GM10266 (cell line): ENCODE measurements at regions not wholly inside any gene's neighbourhood (a gene's known extent, or its start where the extent isn't known, plus 50 kb on each side); places are given as distances from the start of the nearest gene placed in this dataset.

Experiments
- DNase-seq: peaks from one replicate; pipeline ENCODE4 v3.0.0; 2012; ENCODE audit errors: extremely low spot score
- TF ChIP-seq, protein P1 (sequence below): IDR thresholded peaks from 2 replicates; pipeline ENCODE4 v1.5.1; 2012; ENCODE audit warnings: mild to moderate bottlenecking, low read depth; ENCODE audit not compliant: control insufficient read depth, insufficient read depth; ENCODE audit errors: missing control alignments

DNA sequence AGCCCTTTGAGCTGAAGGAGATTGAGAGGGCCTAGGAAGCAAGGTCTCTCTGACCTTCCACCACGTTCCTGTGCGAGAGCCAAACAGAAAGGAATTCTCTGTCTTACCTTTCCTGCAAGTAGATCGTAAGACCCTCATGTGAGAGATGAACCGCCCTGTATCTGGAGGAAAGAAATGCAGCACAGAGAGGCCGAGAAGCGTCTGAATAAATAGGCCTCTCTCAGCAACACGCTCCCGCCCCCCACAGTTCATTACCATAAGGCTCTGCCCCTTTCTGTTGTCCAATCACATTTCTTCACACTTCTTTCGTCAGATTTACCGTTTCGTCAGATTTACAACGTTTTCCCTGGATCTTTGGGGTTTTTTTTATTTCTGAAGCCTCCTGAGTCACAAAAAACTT is 90.3 kb downstream of the BLID start:
- TF ChIP-seq, protein P1, sequence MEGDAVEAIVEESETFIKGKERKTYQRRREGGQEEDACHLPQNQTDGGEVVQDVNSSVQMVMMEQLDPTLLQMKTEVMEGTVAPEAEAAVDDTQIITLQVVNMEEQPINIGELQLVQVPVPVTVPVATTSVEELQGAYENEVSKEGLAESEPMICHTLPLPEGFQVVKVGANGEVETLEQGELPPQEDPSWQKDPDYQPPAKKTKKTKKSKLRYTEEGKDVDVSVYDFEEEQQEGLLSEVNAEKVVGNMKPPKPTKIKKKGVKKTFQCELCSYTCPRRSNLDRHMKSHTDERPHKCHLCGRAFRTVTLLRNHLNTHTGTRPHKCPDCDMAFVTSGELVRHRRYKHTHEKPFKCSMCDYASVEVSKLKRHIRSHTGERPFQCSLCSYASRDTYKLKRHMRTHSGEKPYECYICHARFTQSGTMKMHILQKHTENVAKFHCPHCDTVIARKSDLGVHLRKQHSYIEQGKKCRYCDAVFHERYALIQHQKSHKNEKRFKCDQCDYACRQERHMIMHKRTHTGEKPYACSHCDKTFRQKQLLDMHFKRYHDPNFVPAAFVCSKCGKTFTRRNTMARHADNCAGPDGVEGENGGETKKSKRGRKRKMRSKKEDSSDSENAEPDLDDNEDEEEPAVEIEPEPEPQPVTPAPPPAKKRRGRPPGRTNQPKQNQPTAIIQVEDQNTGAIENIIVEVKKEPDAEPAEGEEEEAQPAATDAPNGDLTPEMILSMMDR: no peak
- DNase-seq: no peak

DNA sequence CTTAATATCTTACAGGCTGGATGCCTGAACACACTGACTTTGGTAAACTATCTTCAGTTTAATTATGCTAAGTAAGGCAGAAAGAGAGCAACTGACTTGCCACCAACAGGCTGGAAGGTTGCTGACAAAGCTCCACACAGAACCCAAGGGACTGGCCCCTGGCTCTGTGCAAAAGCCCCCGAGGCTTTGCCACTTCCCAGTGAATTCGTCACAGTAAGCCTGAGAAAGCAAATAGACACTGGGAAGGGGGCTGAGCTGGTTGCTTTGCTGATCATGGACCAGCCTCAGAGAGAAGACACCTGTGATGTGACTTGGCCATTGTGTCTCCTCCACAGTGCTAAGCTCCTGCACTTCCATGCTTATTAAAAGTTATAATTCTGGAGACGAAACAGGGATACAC is 91.7 kb downstream of the BLID start:
- TF ChIP-seq, protein P1: no peak
- no peak for DNase-seq

DNA sequence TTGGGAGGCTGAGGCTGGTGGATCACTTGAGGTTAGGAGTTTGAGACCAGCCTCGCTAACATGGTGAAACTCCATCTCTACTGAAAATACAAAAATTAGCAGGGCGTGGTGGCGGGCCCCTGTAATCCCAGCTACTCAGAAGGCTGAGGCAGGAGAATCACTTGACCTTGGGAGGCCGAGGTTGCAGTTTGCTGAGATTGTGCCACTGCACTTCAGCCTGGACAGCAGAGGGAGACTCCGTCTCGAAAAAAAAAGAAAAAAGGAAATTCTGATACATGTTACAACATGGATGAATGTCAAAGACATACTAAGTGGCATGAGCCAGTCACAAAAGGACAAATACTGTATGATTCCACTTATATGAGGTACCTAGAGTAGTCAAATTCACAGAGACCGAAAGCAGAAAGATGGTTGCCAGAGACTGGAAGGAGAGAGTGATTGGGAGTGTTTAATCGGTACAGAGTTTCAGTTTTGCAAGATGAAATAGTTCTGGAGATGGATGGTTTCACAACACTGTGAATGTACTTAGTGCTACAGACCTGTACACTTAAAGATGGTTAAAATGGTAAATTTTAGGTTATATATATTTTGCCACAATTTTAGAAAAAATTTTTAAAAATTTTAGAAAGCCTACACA is 92.3 kb downstream of the BLID start:
- TF ChIP-seq, protein P1: no peak
- no peak for DNase-seq

DNA sequence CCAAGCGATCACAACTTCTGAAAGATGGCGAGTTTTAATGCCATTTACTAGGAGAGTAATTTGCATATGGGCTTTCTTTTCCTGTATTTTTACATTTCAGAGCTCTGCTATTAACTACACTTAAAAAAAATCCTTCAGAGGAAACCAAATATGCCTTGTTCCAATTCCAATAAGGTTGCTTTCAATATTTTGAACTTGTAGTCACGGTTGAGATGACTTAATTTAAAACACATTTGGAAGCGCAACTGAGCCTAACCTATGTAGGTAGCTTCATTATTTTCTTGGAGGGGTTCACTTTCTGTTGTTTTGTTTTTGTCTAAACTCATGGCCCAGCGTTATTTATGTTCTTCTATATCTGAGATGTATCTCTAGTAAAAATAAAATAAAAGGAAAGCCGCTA is 93.4 kb downstream of the BLID start:
- TF ChIP-seq, protein P1: no peak
- no peak for DNase-seq

DNA sequence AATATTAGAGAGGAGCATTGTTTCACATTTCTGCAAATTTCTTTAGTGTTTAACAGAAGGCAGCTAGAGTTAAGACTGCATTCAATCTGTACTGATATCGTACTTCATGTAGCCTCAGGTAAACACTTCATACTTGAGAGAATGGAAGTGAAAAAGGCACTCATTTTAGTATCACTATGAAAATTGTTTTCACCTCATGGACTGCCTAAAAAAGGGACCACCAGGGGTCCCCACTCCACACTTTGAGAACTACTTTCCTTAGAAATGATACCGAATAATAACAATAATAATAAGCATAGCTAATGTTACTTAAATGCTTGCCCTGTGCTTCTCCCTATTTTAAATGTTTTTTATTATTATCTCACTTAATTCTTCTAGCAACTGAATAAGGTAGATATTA is 95.1 kb downstream of the BLID start:
- no peak for DNase-seq
- TF ChIP-seq, protein P1: no peak

DNA sequence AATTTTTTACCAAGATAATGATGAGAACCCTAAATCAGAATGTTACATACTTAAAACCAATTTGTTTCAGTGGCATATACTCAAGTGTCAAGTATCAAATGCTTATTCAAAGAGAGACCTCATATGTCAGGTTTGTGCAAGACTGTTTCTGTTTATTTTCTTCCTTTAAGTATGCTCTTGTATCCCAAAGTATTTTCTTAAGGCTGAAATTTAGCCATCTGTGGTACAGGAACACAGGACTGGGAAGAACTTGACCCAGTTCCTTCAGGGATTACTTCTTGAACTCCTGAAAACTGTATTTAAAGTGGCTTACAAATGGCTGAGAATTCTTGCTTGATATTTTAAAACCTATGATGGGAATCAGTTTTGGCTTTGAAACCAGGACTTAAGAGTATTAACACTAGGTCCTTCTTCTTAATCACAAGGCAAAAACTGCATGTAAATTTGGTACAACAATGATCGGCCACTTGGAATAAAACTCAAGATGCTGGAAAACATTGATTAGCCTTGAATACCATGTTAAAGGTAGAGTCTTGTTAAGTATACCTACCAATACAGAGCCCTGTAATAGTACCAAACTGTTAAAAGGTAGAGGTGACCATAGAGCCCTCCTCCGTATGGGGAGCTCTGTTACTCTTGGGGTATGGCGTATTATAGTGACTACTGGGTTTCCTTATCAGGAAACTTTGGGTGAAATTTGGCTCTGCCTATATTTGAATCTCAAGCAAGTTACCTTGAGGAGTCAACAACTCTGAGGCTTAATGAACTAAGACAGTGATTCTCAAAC is 95.9 kb downstream of the BLID start:
- no peak for DNase-seq
- TF ChIP-seq, protein P1: no peak

DNA sequence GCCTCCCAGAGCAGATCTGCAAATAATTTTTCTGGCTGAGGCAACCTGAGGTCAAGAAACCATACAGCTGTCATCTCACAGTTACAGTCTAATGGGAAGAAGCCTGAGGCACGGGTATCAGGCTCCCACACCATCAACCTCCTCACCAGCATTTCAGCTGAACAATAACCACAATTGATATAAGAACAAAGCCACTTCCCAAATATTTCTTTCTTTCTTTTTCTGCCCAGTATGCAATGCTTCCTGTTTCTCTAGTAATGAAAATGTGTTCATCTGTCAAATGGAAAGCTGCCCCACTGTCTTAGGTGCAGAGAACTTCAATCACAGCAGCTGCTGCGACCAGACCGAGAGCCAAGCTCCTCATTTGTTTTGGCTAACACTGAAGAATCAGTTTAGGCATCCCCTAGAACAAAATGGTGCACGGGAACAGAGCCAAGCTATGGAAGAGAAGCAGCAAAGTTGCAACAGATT is 108.4 kb downstream of the BLID start:
- DNase-seq: no peak
- TF ChIP-seq, protein P1: no peak
